RPMI8226 (cell line): ENCODE measurements at regions not wholly inside any gene's neighbourhood (a gene's known extent, or its start where the extent isn't known, plus 50 kb on each side); places are given as distances from the start of the nearest gene placed in this dataset.

Experiments used
- DNase-seq: peaks from one replicate; pipeline ENCODE4 v3.0.0-alpha.2; 2015

DNA sequence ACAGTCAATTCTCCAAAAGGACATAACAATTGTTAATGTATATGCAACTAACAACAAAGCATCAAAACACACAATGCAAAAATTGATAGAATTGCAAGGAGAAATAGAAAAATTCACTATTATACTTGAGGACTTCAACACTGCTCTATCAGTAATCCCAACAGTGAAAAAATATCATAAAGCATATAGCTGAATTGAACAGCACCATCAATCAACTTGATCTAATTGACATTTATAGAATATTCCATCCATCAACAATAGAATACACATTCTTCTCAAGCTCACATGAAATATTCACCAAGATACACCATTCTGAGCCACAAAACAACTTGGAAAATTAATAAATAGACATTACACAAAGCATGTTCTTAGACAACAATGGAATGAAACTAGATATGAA, 60.1 kb upstream of the ASXL3 start:
- no peak for DNase-seq

DNA sequence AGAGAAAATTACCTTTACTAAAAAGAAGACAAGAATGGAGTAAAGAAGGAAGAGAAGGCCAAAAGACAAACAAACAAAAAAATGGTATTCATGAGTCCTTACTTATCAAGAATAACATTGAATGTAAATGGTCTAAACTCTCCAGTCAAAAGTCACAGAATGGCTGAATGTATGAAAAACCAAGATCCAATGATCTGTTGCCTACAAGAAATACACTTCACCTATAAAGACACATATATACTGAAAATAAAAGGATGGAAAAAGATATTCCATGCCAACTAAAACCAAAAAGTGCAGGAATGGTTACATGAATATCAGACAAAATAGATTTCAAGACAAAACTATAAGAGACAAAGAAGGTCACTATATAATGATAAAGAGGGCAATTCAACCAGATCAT, 65.0 kb upstream of the ASXL3 start:
- no peak for DNase-seq

DNA sequence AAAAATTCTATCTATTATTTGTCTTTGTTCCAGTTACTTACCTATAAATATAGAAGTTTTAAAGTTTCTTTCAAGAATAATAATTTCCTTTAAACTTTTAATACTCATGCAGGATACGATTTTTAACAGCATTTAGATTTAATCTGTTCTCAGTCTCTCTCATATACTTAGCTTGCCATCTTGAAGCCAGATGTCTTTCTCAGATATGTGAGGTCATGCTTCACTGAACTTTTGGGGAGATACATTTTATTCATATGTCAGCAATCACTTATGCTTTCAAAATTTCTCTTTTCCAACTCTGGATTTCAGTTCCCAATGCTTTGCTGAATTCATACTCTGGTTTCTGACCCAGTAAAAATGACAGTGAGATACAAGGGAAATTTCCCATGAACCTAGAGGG, 66.5 kb upstream of the CCDC178 start:
- DNase-seq, result no peak

DNA sequence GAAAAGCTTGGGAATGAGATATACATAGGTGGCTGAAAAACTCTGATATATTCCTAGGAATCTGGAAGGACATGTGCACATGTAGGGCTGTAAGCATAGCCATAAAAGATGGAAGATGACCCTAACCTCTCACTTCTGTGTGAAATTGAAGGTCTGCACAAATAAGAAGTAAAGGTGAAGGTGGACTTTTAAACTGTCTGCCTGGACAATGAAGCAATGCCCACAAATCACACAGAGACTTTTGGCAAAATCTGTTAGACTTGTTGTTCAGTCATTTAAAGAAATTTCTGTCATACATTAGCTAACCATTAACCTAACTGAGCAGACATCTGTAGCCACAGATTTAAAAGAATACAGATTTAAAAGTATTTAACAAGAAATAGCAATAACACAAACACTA, 65.3 kb upstream of the CCDC178 start:
- no peak for DNase-seq

DNA sequence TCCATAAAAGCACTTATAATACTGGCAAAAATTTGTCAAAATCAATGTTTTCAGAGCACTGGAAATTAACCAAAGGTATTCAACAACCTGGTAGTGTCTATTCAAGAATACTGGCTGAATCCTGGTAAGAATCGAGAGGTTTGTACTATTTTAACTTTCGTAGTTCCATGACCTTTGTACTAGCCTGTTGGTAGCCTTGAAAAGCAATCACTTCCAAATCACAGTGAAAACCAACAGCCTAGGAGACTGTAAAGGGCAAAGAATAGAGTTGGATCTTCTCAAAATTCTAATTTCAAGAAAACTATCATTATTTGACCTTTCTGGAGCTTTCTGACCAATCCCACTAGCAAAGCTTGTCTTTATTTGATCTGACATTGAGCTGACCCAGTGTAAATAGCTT, 64.8 kb upstream of the CCDC178 start:
- no peak for DNase-seq

DNA sequence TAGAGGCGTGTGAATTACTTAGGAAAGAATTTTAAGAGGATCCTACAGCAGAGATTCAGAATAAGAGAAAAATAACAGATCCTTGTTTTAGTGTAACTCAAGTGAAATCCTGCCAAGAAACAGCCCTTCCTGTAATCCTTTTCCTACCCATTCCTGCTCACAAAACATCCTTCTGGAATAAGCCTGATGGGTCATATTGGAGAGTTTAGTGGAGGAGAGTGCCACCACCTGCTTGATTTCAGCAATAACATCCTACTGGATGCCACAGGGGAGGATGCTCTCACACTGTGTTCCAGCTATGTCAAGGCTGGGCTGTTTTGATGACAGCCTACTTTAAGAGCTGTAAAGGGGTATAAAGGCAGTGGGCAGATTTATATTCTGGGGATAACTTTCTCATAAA, 54.8 kb upstream of the CCDC178 start:
- peak; percentile 40 for DNase-seq
